Osteocyte (in vitro differentiated cells): ENCODE measurements at regions not wholly inside any gene's neighbourhood (a gene's known extent, or its start where the extent isn't known, plus 50 kb on each side); places are given as distances from the start of the nearest gene placed in this dataset.

Source experiments
- DNase-seq: peaks from one replicate; pipeline ENCODE4 v3.0.0; 2021; ENCODE audit warnings: mixed read lengths; ENCODE audit not compliant: unreplicated experiment; ENCODE audit errors: extremely low spot score
- H3K27ac Mint-ChIP-seq: one replicate; pipeline ENCODE4 v1.8.0; 2021; ENCODE audit warnings: mild to moderate bottlenecking, mixed read lengths; ENCODE audit not compliant: unreplicated experiment
- H3K27me3 Mint-ChIP-seq: one replicate; pipeline ENCODE4 v1.8.0; 2021; ENCODE audit warnings: mixed read lengths; ENCODE audit not compliant: unreplicated experiment
- H3K36me3 Mint-ChIP-seq: one replicate; pipeline ENCODE4 v1.8.0; 2021; ENCODE audit warnings: mixed read lengths; ENCODE audit not compliant: unreplicated experiment
- H3K4me1 Mint-ChIP-seq: one replicate; pipeline ENCODE4 v1.8.0; 2021; ENCODE audit warnings: mixed read lengths; ENCODE audit not compliant: unreplicated experiment
- H3K4me3 Mint-ChIP-seq: one replicate; pipeline ENCODE4 v1.8.0; 2021; ENCODE audit warnings: mild to moderate bottlenecking, moderate library complexity, mixed read lengths; ENCODE audit not compliant: unreplicated experiment
- H3K9me3 Mint-ChIP-seq: one replicate; pipeline ENCODE4 v1.8.0; 2021; ENCODE audit warnings: mixed read lengths; ENCODE audit not compliant: unreplicated experiment
- CTCF ChIP-seq: fragments of 200-600 bp; sonication (generic); IDR thresholded peaks from 2 replicates; pipeline ENCODE4 v1.5.0; 2021; ENCODE audit warnings: antibody characterized with exemption, mild to moderate bottlenecking, moderate library complexity

- Mint-ChIP-seq H3K27me3 (peaks cover 24% of the 10 kb centered on the region), H3K4me1 (no peaks in the 10 kb centered on the region), H3K9me3 (peaks cover 17% of the 10 kb centered on the region), H3K27ac (no peak overlapping the region), H3K36me3 (no peaks in the 10 kb centered on the region), H3K4me3 (no peak overlapping the region)
- no peak for DNase-seq
- TF ChIP-seq CTCF = no peak
These were observed 77.1 kb upstream of the GNAZ start for GRCh38 chr22:22993184-22993583.

- no peak for TF ChIP-seq CTCF
- Mint-ChIP-seq H3K9me3 (peaks cover 23% of the 10 kb centered on the region), H3K36me3 (no peaks in the 10 kb centered on the region), H3K27ac (no peak overlapping the region), H3K27me3 (peaks cover 28% of the 10 kb centered on the region), H3K4me1 (no peaks in the 10 kb centered on the region), H3K4me3 (no peak overlapping the region)
- no peak for DNase-seq
These were observed 75.2 kb upstream of the GNAZ start for GRCh38 chr22:22995166-22995565.

GRCh38 chr22:22996511-22997261 lies 73.6 kb upstream of the GNAZ start:
- Mint-ChIP-seq H3K4me1 (no peaks in the 10 kb centered on the region), H3K27me3 (peaks cover 22% of the 10 kb centered on the region), H3K4me3 (no peak overlapping the region), H3K36me3 (no peaks in the 10 kb centered on the region), H3K9me3 (peaks cover 23% of the 10 kb centered on the region), H3K27ac (no peak overlapping the region)
- no peak for DNase-seq
- no peak for TF ChIP-seq CTCF

- no peaks in the 10 kb centered on the region for H3K36me3 Mint-ChIP-seq
- no peak for TF ChIP-seq CTCF
These were observed 72.9 kb upstream of the GNAZ start for GRCh38 chr22:22997262-22997898.

GRCh38 chr22:22997988-22998387 lies 72.3 kb upstream of the GNAZ start:
- Mint-ChIP-seq H3K4me1 (no peaks in the 10 kb centered on the region), H3K4me3 (no peak overlapping the region), H3K27ac (no peak overlapping the region), H3K27me3 (peaks cover 28% of the 10 kb centered on the region), H3K9me3 (peaks cover 23% of the 10 kb centered on the region), H3K36me3 (no peaks in the 10 kb centered on the region)
- TF ChIP-seq CTCF = no peak
- no peak for DNase-seq

More at GRCh38 chr22:22997262-22997898, 72.9 kb upstream of the GNAZ start:
- peaks cover 23% of the 10 kb centered on the region for H3K9me3 Mint-ChIP-seq
- no peaks in the 10 kb centered on the region for H3K4me1 Mint-ChIP-seq
- no peak for DNase-seq
- H3K27me3 Mint-ChIP-seq = peaks cover 29% of the 10 kb centered on the region
- H3K27ac Mint-ChIP-seq = no peak overlapping the region
- no peak overlapping the region for H3K4me3 Mint-ChIP-seq
